ENCODE measurements at regions not wholly inside any gene's neighbourhood (a gene's known extent, or its start where the extent isn't known, plus 50 kb on each side); places are given as distances from the start of the nearest gene placed in this dataset.

DNA sequence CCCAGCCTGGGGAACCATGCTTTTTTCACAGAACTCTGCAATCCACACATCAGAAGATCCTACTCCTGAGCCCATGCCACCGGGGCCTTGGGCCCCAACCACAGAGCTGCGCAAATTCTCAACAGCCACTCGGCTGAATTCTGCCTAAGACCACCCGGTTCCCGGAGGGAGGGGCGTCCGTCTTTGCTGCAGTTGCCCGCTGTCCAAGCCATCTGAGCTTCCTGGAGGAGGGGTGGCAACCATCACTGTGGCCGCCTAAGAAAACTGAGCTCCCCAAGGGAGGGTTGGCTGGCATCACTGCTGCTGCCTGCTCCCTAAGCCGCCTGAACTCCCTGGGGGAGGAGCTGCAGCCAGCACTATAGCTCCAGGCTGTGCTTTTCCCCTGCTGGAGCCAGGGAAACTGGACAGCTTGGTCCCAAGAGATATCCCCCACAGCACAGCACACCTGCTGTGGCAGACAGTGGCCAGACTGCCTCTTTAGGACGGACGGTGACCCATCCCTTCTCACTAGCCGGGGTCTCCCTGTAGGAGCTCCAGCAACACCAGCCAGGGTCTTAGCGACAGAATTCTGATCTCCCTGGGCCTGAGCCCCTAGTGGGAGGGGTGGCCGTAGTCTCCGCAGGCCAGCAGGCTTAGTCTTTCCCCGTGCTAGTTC, 1411.6 kb upstream of the CDH2 start:
- TF ChIP-seq POLR2A (IDR thresholded peaks at IDR 0.05) = no peak
- TF ChIP-seq, protein P1, sequence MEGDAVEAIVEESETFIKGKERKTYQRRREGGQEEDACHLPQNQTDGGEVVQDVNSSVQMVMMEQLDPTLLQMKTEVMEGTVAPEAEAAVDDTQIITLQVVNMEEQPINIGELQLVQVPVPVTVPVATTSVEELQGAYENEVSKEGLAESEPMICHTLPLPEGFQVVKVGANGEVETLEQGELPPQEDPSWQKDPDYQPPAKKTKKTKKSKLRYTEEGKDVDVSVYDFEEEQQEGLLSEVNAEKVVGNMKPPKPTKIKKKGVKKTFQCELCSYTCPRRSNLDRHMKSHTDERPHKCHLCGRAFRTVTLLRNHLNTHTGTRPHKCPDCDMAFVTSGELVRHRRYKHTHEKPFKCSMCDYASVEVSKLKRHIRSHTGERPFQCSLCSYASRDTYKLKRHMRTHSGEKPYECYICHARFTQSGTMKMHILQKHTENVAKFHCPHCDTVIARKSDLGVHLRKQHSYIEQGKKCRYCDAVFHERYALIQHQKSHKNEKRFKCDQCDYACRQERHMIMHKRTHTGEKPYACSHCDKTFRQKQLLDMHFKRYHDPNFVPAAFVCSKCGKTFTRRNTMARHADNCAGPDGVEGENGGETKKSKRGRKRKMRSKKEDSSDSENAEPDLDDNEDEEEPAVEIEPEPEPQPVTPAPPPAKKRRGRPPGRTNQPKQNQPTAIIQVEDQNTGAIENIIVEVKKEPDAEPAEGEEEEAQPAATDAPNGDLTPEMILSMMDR (IDR thresholded peaks at IDR 0.05) = no peak
- no peaks in the 10 kb centered on the region for H3K36me3 ChIP-seq
- DNase-seq (no peak), ATAC-seq (no peak)
- intact Hi-C loops (cut with DNase I) = no loop called here
- 60% methylated on average over 8 of the region's 17 CpGs for WGBS (ENCODE audit: insufficient coverage, low coverage, low lambda C conversion rate, missing lambda C conversion rate)
- H3K27me3 ChIP-seq = no peaks in the 10 kb centered on the region
- no peak overlapping the region for H3K4me3 ChIP-seq
- no peak overlapping the region for H3K27ac ChIP-seq
- H3K4me1 ChIP-seq = no peaks in the 10 kb centered on the region
- no peaks in the 10 kb centered on the region for H3K9me3 ChIP-seq

DNA sequence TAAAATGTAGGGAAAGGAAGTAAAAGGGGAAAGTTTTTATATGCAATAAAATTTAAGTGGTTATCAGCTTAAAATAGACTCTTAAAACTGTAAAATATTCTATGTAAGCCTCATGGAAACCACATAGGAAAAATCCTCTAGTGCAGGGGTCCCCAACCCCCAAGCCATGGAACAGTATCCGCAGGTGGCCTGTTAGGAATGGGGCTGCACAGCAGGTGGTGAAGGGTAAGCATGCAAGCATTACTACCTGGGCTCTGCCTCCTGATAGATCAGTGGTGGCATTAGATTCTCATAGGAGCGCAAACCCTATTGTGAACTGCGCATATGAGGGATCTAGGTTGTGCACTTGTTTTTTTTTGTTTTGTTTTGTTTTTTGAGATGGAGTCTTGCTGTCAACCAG, 1409.3 kb upstream of the CDH2 start:
- H3K4me1 ChIP-seq = no peaks in the 10 kb centered on the region
- intact Hi-C loops (cut with DNase I) = no loop called here
- DNase-seq (no peak), ATAC-seq (no peak)
- TF ChIP-seq, protein P1 (IDR thresholded peaks at IDR 0.05) = no peak
- TF ChIP-seq POLR2A (IDR thresholded peaks at IDR 0.05) = no peak
- no peaks in the 10 kb centered on the region for H3K27me3 ChIP-seq
- no peaks in the 10 kb centered on the region for H3K9me3 ChIP-seq
- H3K4me3 ChIP-seq = no peak overlapping the region
- H3K36me3 ChIP-seq = no peaks in the 10 kb centered on the region
- no peak overlapping the region for H3K27ac ChIP-seq
- WGBS (ENCODE audit: insufficient coverage, low coverage, low lambda C conversion rate, missing lambda C conversion rate) = 100% methylated on average over 2 of the region's 3 CpGs

DNA sequence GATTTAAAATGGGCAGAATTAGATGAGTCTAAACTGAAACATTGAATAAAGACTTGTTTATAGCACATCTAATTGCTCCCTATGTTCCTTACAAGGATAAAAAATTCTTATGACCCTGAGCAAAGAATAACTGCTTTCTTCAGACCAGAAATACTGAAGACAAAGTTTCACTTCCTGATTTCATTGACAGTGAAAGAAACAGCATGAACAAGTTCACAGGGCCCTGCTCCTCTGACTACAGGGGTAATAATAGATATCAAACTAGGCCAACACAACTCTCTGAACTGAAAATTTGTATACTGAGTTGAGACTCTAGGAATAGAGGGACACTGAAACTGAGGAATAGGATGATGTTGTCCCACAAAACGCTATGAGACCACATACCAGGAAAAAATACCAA, 1383.3 kb upstream of the CDH2 start:
- intact Hi-C loops (cut with DNase I) = no loop called here
- no peak for TF ChIP-seq POLR2A (IDR thresholded peaks at IDR 0.05)
- TF ChIP-seq, protein P1 (IDR thresholded peaks at IDR 0.05) = no peak

DNA sequence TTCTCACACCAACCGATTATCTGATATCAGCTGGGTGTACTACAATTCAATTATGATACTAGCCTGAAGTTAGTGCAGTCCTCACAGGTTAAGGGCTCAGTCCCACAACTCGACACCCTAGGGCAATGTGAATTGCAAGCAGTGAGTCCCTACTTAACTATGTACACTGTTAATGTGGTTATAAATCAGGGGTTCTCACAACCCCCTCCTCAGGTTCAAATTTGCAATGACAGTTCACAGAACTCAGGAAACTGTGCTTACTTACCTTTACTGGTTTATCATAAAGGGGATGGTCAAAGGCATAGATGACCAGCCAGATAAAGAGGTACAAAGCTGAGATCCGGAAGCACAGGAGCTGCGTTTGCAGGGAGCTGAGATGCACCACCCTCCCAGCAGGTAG, 1379.1 kb upstream of the CDH2 start:
- Histone ChIP-seq H3K27ac (no peak overlapping the region), H3K36me3 (no peaks in the 10 kb centered on the region), H3K27me3 (no peaks in the 10 kb centered on the region), H3K4me1 (no peaks in the 10 kb centered on the region), H3K4me3 (no peak overlapping the region), H3K9me3 (no peaks in the 10 kb centered on the region)
- no peak for ATAC-seq
- WGBS (ENCODE audit: insufficient coverage, low coverage, low lambda C conversion rate, missing lambda C conversion rate) = 53% methylated on average over 4 of the region's 4 CpGs
- intact Hi-C loops (cut with DNase I) = no loop called here
- TF ChIP-seq, protein P1 (IDR thresholded peaks at IDR 0.05) = no peak
- no peak for TF ChIP-seq POLR2A (IDR thresholded peaks at IDR 0.05)
- DNase-seq = no peak

More for the DNA sequence above, 1383.3 kb upstream of the CDH2 start:
- H3K9me3 ChIP-seq = no peaks in the 10 kb centered on the region
- no peak for DNase-seq
- no peaks in the 10 kb centered on the region for H3K4me1 ChIP-seq
- no peak overlapping the region for H3K27ac ChIP-seq
- ATAC-seq = no peak
- 18% methylated on average over 1 of the region's 1 CpG for WGBS (ENCODE audit: insufficient coverage, low coverage, low lambda C conversion rate, missing lambda C conversion rate)
- no peaks in the 10 kb centered on the region for H3K27me3 ChIP-seq
- no peak overlapping the region for H3K4me3 ChIP-seq
- H3K36me3 ChIP-seq = no peaks in the 10 kb centered on the region

DNA sequence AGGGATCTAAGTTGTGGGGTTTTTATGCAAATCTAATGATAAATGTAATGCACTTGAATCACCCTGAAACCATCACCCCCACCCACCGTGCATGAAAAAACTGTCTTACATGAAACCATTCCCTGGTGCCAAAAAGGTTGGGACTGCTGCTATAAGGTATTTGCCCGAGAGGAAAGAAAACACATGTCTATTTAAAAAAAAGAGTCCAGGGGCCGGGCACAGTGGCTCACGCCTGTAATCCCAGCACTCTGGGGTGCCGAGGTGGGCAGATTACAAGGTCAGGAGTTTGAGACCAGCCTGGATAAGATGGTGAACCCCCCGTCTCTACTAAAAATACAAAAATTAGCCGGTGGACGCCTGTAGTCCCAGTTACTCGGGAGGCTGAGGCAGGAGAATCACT, 1372.8 kb upstream of the CDH2 start:
- Histone ChIP-seq H3K4me3 (no peak overlapping the region), H3K27ac (no peak overlapping the region), H3K4me1 (no peaks in the 10 kb centered on the region), H3K9me3 (no peaks in the 10 kb centered on the region), H3K36me3 (no peaks in the 10 kb centered on the region), H3K27me3 (no peaks in the 10 kb centered on the region)
- DNase-seq (no peak), ATAC-seq (no peak)
- intact Hi-C loops (cut with DNase I) = no loop called here
- no peak for TF ChIP-seq POLR2A (IDR thresholded peaks at IDR 0.05)
- TF ChIP-seq, protein P1 (IDR thresholded peaks at IDR 0.05) = no peak
- 65% methylated on average over 6 of the region's 9 CpGs for WGBS (ENCODE audit: insufficient coverage, low coverage, low lambda C conversion rate, missing lambda C conversion rate)
